HFFc6 (cell line): ENCODE measurements at regions not wholly inside any gene's neighbourhood (a gene's known extent, or its start where the extent isn't known, plus 50 kb on each side); places are given as distances from the start of the nearest gene placed in this dataset.
A peak's percentile ranks its signal among the peaks of the same experiment; 100 is the strongest.

Experiments used
- DNase-seq: peaks from one replicate; pipeline ENCODE4 v3.0.0-alpha.2; 2018
- H3K27ac Mint-ChIP-seq: 2 replicates; pipeline ENCODE4 v1.8.0; 2020; ENCODE audit warnings: mild to moderate bottlenecking, mixed read lengths
- H3K27me3 Mint-ChIP-seq: 2 replicates; pipeline ENCODE4 v1.8.0; 2021; ENCODE audit warnings: mild to moderate bottlenecking, moderate library complexity, mixed read lengths; ENCODE audit not compliant: insufficient read depth
- H3K36me3 Mint-ChIP-seq: 2 replicates; pipeline ENCODE4 v1.8.0; 2021; ENCODE audit warnings: low read depth, mixed read lengths
- H3K4me1 Mint-ChIP-seq: 2 replicates; pipeline ENCODE4 v1.8.0; 2020; ENCODE audit warnings: low read depth, mixed read lengths
- H3K4me3 Mint-ChIP-seq: 2 replicates; pipeline ENCODE4 v1.8.0; 2020; ENCODE audit warnings: mild to moderate bottlenecking, moderate library complexity, mixed read lengths
- H3K9me3 Mint-ChIP-seq: 2 replicates; pipeline ENCODE4 v1.8.0; 2020; ENCODE audit warnings: mild to moderate bottlenecking, mixed read lengths
- CTCF ChIP-seq: fragments of 200-600 bp; sonication (generic); IDR thresholded peaks from 2 replicates; pipeline ENCODE4 v1.5.0; 2021; ENCODE audit warnings: antibody characterized with exemption, mild to moderate bottlenecking

DNA sequence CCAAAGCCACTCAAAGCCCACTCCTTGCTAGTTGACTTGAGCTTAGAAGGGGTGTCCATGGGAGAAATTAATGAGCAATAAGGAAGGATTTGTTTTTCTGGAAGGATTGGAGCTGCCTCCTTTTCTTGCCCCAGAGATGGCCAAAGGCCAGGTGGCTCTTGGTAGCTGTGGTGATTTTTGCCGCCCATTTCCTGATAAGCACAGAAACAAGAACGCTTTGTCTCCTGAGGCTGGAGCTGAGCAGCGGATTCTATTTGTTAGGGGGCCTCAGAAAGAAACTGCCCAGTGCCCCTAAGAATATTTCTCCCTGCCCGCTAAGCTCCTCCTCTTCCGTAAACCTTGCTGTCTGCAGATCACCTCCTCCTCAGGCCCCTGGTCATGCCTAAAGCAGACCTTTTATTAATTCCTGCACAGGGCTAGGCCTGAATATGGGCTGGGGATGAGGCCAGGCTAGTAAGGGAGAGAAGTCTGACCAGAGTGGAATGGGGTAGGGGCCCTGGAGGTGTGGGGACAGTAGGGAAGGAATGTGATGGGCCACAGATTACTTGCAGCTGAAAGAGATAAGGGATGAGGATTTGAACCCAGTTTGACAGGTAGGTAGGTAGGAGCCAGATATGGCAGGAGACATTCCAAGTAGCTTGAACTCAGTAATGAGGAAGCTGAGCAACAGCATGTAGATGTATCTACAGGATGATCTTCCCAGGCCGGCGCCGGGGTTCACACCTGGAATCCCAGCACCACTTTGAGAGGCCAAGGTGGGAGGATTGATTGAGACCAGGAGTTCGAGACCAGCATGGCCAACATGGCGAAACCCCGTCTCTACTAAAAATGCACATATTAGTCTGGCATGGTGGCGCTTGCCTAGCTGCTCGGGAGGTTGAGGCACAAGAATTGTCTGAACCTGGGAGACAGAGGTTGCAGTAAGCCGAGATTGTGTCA lies 71.2 kb upstream of the NAA20 start:
- H3K27me3 Mint-ChIP-seq = peaks cover 3% of the 10 kb centered on the region; the same call in 1 of the 2 replicates
- DNase-seq = no peak
- H3K4me3 Mint-ChIP-seq = no peak overlapping the region
- no peak for TF ChIP-seq CTCF
- no peaks in the 10 kb centered on the region for H3K9me3 Mint-ChIP-seq
- no peaks in the 10 kb centered on the region for H3K36me3 Mint-ChIP-seq
- H3K27ac Mint-ChIP-seq = no peak overlapping the region
- peaks cover 38% of the 10 kb centered on the region for H3K4me1 Mint-ChIP-seq

- no peaks in the 10 kb centered on the region for H3K9me3 Mint-ChIP-seq
- no peaks in the 10 kb centered on the region for H3K36me3 Mint-ChIP-seq
- H3K4me1 Mint-ChIP-seq = peaks cover 35% of the 10 kb centered on the region
- peaks cover 3% of the 10 kb centered on the region for H3K27me3 Mint-ChIP-seq
- no peak for TF ChIP-seq CTCF
- no peak overlapping the region for H3K4me3 Mint-ChIP-seq
- peak; percentile 16 for DNase-seq
- peak overlapping the region; percentile 22 for H3K27ac Mint-ChIP-seq
Observed at GRCh38 chr20:19947611-19948264, 69.4 kb upstream of the NAA20 start.

- Mint-ChIP-seq H3K4me3 (no peak overlapping the region), H3K4me1 (peaks cover 30% of the 10 kb centered on the region), H3K27me3 (peaks cover 3% of the 10 kb centered on the region), H3K27ac (no peak overlapping the region), H3K9me3 (no peaks in the 10 kb centered on the region), H3K36me3 (no peaks in the 10 kb centered on the region)
- no peak for TF ChIP-seq CTCF
- DNase-seq = no peak
Observed at GRCh38 chr20:19949195-19949867, 67.8 kb upstream of the NAA20 start.

- Mint-ChIP-seq H3K4me1 (peaks cover 23% of the 10 kb centered on the region), H3K4me3 (no peak overlapping the region), H3K36me3 (peaks cover 5% of the 10 kb centered on the region; the same call in 1 of the 2 replicates), H3K27ac (no peak overlapping the region), H3K27me3 (peaks cover 3% of the 10 kb centered on the region), H3K9me3 (no peaks in the 10 kb centered on the region)
- DNase-seq = no peak
- no peak for TF ChIP-seq CTCF
Observed at GRCh38 chr20:19950042-19950441, 67.1 kb upstream of the NAA20 start.

- Mint-ChIP-seq H3K4me3 (no peak overlapping the region), H3K4me1 (peaks cover 9% of the 10 kb centered on the region)
- no peak for DNase-seq
Observed at GRCh38 chr20:19952392-19952791, 64.8 kb upstream of the NAA20 start.

More at GRCh38 chr20:19952392-19952791, 64.8 kb upstream of the NAA20 start:
- Mint-ChIP-seq H3K27me3 (peaks cover 2% of the 10 kb centered on the region; the same call in 1 of the 2 replicates), H3K27ac (no peak overlapping the region), H3K36me3 (peaks cover 6% of the 10 kb centered on the region; the same call in 1 of the 2 replicates), H3K9me3 (no peaks in the 10 kb centered on the region)
- TF ChIP-seq CTCF = no peak
